ENCODE measurements at regions not wholly inside any gene's neighbourhood (a gene's known extent, or its start where the extent isn't known, plus 50 kb on each side); places are given as distances from the start of the nearest gene placed in this dataset.

DNA sequence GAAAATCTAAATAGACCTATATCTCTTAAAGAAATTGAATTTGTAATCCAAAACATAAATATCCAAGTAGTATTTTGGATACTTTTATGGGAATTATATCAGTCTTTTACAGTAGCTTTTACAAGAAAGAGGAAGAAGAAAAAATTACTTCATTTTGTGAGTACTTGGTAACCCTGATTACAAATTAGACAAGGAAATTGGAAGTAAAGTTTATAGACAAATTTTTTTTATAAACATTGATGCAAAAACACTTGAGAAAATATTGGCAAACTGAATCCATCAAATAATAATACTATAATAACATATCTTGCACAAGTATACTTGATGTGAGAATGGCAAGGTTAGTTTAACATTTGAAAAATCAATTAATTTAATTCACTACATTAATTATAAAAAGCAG is 954.1 kb upstream of the MIR17HG start:
- no peak for DNase-seq

DNA sequence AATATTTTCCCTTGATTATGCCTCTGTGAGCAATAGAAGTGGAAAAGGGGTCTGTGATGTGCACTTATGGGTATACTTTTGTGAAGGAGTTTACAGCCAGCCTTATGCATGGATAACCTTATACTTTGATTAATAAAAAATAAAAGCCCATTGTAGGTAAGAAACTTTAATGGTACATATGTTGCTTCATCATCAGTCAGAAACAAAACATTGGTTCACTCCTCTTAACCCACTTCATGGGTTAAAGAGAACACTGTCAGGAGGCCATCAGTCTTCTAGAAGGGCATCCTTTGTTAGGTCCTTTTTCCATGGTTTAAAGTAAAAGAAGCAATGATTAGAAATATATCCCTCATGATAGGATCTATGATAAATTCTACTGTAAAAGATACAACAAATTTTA is 952.1 kb upstream of the MIR17HG start:
- no peak for DNase-seq

DNA sequence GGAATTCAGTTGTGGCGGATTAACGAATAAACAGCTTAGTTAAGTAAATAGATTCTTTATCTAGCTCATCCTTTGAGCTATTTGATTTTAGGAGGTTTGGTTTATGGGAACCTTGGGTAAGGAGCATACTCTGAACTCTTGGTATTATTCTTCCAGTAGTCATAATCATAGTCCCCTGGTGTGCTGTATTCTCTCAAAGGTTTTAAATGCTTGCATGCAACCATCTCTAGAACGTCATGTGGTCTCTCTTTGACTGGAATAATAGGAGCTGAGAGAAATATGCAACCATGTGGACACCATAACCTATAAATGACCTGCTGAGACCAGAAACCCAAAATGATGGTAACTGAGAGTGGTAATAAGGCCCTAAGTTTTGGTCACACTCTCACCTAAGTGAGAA is 951.6 kb upstream of the MIR17HG start:
- DNase-seq, result no peak

DNA sequence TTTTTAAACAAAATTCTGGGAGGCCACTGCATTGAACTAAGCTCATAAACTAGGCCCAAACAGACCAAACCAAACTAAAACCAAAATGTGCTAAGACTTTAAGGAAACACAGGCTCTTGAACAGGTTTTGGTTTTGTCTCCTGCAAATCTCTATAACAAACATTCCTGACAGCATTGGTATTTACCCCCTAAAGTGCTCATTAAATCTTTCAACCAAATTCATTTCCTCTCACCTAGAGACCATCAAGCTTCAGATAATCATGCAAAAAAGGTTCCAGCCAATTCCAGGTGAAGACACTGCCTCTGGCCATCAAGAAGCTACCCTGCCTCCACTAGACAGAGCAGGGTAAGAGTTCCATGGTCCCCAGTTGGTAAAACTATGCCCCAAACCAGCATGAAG is 951.2 kb upstream of the MIR17HG start:
- no peak for DNase-seq

DNA sequence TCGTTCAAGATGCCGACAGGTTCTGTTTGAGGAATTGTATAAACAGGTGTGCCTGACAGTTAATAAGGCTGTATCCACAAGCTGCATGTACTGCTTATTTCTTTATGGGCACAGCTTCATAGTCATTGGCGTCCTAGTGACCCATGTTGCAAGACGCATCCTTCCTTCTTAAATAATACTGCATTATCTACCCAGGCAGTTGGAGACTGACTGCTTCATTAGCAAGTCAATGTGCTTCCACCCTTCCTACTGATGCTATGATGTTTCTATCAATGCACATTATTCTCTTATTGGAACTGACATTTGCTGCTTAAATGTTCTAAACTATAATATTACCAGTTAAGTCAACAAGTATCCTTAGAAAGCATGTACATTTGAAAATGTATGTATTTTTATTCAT is 950.0 kb upstream of the MIR17HG start:
- no peak for DNase-seq

DNA sequence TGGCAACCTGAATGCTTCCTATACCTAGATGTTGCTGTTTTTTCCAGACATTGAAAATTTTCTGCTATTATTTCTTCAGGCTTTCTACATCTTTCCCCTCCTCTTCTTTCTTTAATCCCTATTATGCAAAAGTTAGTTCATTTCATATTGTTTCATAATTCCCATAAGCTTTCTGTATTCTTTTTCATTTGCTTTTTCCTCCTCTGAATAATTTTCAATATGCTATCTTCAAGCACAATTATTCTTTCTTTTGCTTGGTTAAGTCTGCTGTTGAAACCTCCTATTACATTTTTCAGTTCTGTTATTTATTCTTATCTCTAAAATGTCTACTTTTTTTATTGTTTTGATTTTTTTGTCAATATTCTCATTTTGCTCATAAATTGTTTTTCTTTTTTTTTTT is 947.1 kb upstream of the MIR17HG start:
- DNase-seq, result no peak

DNA sequence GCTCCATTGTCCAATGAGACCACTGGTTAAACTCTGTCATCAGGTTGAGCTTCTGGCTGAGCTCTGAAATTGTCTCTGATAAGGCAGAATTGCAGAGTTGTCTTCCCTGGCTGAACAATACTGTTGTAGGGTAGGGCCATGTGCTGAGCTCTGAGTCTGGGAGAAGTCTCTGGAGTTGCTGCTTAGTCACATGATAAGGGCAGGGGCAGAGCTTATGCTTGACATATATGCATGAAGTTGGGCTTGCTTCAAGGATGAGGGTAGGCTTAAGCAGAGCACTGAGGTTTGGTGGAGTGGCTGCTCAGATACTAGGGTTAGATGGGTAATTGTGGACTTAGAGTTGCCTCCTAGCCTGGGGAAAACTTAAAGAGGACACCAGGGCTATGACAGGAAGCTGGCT is 946.3 kb upstream of the MIR17HG start:
- DNase-seq, result no peak

DNA sequence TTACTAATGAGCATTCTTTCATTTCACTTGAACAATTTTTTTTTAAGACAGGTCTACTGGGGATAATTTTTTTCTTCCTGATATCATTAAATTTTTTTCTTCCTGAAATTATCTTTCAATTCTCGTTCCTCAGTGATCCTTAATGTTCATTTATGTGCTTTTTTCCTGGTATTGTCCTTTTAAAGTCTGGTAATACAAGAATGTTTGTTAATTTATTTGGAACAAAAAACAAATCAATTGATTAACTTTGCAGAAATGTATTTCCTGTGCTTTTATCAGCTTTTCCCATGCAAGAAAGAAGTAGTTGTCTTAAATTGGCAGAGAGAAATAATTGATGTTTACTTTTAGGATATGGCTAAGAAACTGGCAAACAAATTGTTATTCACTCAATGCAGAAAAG is 945.4 kb upstream of the MIR17HG start:
- no peak for DNase-seq

DNA sequence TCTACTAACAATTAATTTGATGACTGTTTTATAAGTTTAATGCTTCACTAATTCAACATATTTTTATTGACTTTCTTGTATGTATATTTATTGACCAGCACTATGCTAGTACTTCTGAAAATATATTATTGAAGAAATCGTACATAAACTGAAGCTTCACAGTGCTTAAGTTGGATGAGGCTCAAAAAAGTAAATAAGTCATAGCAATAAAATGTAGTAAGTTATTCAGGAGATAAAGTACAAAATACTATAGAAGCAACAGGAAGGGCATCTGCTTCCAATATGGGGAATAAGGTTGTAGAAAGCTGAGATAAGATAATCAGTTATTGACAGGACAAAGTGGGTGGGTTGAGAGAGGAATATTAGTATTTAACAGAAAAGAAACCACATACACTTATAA is 944.9 kb upstream of the MIR17HG start:
- DNase-seq, result no peak

DNA sequence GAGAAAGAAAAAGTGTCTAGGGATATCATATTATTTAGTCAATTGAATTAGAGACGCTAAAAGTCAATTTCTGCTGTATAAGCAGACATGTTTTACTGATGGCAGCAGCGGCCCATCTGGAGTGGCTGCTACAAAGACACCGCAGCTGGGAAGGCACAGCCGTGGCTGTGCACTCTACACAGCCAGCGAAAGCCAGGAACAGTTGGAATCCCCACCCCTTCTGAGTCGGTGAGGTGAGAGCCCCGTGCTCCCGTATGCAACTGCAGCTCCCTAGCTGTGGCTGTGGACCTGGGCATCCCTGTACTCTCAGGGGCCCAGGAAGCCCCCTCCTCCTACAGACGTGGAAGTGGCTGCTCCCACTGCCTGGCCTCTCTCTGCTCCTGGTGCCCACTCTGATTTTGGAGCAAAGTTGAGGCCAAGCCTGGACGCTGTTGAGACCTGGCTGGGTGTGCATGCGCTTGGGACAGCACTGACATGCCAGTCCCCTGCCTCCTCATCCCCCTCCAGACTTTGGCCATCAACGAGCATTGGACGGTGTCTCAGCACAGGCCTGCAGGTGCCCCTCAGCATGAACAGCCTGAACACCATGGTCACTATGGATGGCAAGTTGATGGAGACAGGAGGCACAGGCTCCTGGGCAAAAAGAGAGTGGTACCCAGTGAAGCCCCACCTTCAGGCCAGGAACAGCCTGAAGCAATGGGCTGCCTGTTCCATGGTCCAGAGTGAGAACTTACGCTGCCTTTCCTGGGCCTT is 944.0 kb upstream of the MIR17HG start:
- no peak for DNase-seq

DNA sequence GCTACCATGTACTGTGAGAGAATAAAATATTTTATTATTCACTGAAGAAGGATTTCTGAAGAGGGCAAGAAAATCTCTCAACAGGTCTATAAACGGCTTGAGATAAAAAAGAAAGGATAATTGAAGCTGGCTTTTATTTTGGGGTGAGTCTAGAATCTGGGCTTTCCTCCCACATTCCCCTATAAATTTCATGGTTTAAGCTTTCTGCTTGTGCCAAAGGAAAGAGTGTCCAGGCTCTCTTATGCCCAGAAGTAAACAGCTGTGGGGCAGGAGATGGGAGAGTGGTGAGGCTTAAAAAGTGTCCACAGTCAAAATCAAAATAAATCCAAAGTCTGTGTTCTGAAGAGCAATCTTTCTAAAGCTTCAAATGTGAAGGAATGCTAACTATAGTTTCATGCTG is 942.2 kb upstream of the MIR17HG start:
- DNase-seq, result no peak

DNA sequence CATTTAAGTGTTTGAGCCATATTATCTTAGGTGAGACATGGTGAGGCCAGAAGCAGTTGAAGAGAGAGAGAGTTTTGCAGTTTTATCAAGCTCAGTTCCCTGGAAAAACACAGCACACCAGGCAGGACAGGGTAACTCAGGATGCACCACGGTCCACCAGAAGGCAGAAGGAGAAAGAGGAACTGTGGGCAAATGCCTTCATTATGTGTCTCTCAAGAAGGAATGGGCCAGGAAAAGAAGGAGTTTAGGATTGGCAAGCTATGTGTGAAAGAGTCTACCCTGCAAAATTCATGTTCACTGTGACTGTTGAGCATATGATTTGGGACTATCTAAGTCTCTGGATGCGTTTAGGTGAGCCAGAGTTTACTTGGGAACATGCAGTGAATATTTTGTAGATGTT is 934.5 kb upstream of the MIR17HG start:
- DNase-seq, result no peak

DNA sequence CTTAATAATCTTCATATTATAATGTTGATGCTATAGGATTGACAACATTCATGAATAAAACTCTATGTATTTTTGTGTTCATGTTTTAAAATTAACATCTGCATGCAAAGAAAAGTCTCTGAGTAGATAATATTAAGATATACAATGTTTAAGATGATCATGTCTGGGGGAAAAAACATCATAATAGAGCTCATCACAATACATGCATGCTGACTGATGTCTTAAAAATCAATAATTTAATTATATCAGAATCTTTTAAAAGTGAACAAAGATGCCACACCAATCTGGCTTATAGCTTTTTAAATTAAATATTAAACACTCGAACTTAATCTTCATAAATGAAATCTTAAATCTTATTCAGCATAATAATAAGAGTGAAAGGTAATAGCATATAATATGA is 933.9 kb upstream of the MIR17HG start:
- no peak for DNase-seq

DNA sequence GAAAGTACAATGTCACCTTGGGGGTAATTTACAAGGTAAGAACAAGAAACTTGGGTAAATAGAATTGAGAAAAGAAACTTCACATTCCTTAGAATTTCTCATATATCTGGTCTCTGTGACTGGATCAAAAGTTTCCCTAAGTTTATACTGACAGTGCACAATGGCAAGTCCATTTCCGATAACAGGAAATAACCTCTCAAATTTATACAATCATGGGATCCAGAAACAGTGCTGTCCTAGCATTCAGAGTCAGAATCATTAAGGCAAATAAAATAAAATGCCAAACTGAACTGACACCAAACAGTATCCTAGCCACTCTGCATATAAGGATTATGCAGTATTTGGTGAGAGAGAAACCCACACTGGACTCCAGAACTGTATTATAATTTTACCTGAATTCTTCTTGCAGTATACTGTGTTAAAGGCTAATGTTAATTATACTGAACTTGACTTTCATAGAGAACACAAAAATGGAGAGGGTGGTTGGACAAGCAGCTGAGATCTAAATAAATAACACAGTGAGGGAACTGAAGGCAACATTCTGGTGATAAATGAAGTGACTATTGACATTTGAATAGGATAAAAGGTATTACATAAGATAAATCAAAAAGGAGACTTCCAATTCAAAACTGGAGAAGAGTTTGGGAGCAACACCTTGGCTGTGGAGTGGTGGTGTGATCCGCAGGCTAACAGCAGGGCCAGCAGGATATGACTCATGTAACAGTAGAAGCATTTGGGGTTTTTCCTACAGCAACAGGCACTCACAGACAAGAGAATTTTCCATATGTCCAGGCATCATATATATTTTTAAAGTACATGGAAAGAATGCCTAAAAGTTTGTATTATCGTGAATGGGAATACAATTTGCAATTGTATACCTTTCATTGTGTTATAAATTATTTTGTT is 932.5 kb upstream of the MIR17HG start:
- DNase-seq, result no peak

DNA sequence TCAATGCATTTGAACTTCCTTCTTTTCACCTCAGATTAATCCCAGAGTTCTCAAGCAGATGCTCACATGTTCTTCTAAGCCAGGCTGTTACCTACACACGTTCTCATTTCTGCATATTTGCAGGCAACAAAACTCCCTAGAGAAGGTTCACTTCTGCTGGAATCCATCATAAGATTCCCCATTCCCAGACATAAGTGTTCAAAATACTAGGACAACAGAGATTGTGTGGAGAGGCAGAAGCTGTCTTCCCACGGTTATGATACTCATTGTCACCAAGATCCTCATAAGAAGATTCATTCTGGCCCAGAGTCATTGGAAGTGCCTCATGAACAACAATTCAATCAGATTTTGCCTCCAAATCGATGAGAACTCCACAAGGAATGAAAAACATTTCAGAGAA is 931.6 kb upstream of the MIR17HG start:
- no peak for DNase-seq

DNA sequence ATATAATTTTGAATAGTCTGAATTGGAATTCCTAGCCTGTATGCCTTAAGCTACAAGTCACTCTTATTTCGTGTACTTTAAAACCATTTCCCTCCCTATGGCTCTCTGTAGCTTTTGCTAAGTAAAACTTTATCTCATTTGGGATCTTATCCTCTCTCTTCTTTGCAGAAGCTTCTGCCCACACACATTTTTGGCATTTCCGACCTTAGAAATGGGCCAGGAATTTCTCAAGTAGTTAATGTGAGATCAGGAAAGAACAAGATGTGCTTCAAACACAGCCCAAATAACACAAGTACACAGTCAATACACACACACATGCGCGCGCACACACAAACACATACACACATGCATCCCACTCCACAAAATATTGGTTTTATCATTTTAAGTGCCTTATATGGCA is 931.0 kb upstream of the MIR17HG start:
- no peak for DNase-seq

DNA sequence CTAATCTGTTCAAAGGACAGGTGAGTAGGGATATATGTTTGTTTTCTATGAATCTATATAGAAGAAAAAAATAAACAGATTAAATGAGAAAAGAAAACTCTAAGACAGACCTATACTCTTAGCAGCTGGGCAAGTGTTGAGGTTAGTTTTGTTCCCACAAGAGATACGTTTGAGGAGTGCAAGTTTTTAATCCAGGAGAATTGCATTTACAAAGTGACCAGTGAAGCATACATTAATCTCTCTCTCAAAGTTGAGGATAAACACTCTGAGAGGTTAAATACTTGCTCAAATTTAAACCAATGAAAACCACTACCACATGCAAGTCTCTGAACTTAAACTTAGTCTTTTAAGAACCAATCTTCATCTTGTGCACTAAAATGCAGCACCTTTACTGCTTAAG is 930.5 kb upstream of the MIR17HG start:
- DNase-seq, result no peak

DNA sequence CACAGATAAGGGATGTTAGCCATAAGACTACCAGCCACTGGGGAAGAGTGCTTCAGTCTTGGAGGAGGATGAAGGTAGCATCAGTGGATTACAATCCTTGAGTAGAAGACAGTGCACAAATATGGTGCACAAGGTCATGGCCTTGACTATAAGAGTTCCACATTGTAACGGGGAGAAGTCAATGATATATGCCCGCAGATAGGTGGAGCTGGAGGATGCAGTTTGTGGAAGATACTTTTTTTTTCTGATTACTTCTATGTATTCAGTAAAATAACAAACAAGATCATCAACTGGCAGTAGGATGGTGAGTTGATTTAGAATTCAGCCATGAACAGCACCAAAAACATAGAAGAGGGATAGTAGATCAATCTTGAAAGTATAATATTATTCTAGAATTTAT is 926.8 kb upstream of the MIR17HG start:
- no peak for DNase-seq

DNA sequence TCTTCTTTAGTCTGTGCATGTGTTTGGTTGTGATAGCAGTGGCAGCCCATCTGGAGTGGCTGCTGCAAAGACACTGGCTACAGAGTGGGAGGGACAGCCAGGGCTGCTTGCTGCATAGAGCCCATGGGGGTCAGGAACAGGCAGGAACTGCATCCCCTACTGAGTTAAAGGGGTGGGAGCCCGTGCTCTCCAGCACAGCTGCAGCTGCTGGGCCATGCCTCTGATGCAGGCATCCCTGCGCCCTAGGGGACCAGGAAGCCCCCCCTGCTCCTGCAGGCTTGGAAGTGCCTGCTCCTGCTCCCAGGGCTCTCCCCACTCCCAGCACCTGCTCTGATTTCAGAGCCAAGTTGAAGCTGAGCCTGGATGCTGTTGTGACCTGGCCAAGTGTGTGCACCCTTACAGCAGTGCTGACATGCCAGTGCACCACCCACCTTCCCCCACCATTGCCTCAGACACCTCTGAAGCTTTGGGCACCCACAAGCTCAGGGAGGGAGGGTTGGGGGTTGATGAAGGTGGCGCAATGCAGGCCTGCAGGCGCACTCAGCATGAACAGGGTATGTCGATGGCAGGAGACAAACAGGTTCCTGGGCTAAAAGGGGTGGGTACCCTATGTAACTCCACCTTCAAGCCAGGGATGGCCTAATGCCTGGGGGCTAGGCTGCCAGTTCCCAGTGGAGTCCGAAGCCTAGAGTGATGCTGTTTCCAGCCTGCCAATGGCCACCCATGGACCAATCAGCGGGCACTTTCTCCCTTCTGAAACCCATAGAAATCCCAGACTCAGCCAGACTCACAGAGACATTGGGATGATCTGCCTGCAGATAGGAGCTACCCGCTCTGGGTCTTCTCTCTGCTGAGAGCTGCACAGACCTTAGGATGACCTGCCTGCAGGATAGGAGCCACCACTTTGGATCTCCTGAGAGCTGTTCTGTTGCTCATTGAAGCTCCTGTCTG is 919.9 kb upstream of the MIR17HG start:
- DNase-seq, result no peak

DNA sequence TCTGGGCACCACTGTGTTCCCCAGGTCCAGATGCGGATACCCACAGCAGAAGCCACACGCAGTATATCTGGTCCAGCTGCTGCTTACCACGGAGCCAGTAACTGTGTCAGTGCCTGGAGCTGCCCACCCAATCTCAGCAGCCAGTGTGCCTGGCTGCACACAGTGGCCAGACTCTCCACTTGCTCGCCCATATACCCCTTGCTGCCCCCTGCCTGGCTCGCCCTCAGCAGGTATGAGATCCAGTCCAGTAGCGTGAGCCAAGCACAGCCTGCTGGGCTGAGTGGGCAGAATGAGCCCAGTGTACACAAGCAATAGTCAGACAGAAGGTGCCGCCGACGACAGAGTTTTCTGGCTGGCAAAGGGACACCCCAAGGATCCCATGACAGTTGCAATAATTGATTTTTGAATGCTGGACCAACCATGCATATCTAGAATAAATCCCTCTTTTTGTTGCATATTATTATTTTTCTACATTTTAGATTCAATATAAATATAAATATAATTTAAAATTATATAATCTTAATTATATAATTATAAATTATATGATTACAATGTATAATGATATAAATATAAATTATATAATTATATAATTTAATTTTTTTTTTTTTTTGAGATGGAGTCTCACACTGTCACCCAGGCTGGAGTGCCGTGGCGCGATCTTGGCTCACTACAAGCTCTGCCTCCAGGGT is 918.8 kb upstream of the MIR17HG start:
- no peak for DNase-seq

DNA sequence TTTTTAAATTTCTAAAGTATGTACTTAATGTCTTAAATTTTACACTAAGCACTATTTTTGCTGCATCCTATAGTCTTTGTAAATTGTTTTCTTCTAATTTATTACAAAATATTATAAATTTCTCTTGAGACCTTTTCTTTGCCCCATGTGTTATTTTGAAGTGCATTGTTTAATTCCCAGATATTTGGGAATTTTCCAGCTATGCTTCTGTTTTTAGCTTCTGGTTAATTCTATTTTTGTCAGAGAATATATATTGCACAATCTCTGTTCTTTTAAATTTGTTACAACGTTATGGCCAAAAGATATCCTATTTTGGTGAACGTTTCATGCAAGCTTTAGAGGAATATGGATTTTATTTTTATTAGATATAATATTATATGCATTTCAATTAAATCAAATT is 917.4 kb upstream of the MIR17HG start:
- no peak for DNase-seq

DNA sequence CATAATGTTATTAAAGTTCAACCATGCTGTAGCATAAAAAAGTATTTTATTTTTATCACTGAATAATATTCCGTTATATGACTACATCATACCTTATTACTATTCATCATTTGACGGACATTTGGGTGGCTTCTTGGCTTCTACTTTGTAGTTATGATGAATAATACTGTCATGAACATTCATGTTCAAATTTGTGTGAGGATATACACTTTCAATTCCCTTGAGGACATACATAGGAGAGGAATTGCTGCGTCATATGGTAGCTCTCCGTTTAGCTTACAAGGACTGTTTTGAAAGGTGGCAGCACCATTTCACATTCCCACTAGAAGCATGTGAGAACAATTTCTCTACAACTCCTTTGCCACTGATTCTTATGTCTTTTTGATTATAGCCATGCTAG is 910.8 kb upstream of the MIR17HG start:
- DNase-seq, result no peak

DNA sequence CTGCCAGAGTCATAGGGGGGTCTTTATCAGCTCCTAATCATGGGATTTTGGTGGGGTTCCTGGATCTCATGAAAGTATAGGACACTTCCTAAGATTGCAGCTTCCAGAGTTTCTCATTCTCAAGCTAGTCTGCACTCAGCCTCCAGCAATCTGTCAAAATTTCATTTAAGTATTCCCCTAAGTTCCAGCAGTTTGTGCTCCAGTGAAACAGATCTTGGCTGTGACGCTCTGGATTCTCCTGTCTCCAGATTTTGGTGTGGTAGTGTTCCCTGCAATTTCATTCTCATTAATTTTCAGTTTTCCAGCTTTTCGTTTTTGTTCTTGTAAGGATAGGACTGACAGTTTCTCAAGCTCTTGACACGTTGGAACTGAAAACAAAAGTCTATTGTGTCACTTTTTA is 908.9 kb upstream of the MIR17HG start:
- DNase-seq, result no peak

All from activated T-cell treated with anti-CD3 and anti-CD28 coated beads, Interleukin-2, amount 50 U/mL, for 48 hours (primary cell).